H9 (cell line): ENCODE measurements at regions not wholly inside any gene's neighbourhood (a gene's known extent, or its start where the extent isn't known, plus 50 kb on each side); places are given as distances from the start of the nearest gene placed in this dataset.

Source experiments
- DNase-seq: peaks from one replicate; pipeline ENCODE4 v3.0.0-alpha.2; 2017
- H2AFZ ChIP-seq: one replicate; pipeline ENCODE4 v1.6.1; 2013; ENCODE audit warnings: mild to moderate bottlenecking, low read length, control low read depth, moderate library complexity
- H2AK5ac ChIP-seq: 2 replicates; pipeline ENCODE4 v1.6.1; 2013; ENCODE audit warnings: low read length, control low read depth, mixed read lengths; ENCODE audit not compliant: insufficient read length
- H2BK120ac ChIP-seq: one replicate; pipeline ENCODE4 v1.6.1; 2013; ENCODE audit warnings: low read depth, mild to moderate bottlenecking, low read length, control low read depth, inconsistent platforms; ENCODE audit not compliant: poor library complexity, severe bottlenecking
- H2BK12ac ChIP-seq: 2 replicates; pipeline ENCODE4 v1.6.1; 2013; ENCODE audit warnings: low read length, control low read depth, mixed read lengths, low read depth; ENCODE audit not compliant: insufficient read length
- H2BK15ac ChIP-seq: 2 replicates; pipeline ENCODE4 v1.6.1; 2013; ENCODE audit warnings: low read depth, low read length, control low read depth
- H2BK20ac ChIP-seq: one replicate; pipeline ENCODE4 v1.6.1; 2013; ENCODE audit warnings: low read depth, mild to moderate bottlenecking, low read length, control low read depth, inconsistent platforms; ENCODE audit not compliant: poor library complexity, severe bottlenecking
- H2BK5ac ChIP-seq: 2 replicates; pipeline ENCODE4 v1.6.1; 2013; ENCODE audit warnings: low read length, control low read depth, mixed read lengths; ENCODE audit not compliant: insufficient read length
- H3K14ac ChIP-seq: 2 replicates; pipeline ENCODE4 v1.6.1; 2013; ENCODE audit warnings: low read length, control low read depth; ENCODE audit not compliant: insufficient read depth
- H3K18ac ChIP-seq: 2 replicates; pipeline ENCODE4 v1.6.1; 2013; ENCODE audit warnings: low read depth, mild to moderate bottlenecking, mixed read lengths, low read length, control low read depth; ENCODE audit not compliant: insufficient read length
- H3K23ac ChIP-seq: 2 replicates; pipeline ENCODE4 v1.6.1; 2013; ENCODE audit warnings: low read length, control low read depth, mixed read lengths, low read depth; ENCODE audit not compliant: insufficient read length
- H3K23me2 ChIP-seq: 2 replicates; pipeline ENCODE4 v1.6.1; 2013; ENCODE audit warnings: low read depth, mild to moderate bottlenecking, mixed read lengths, low read length, control low read depth; ENCODE audit not compliant: insufficient read length, poor library complexity, severe bottlenecking
- H3K27ac ChIP-seq: 2 replicates; pipeline ENCODE4 v1.5.1; 2013; ENCODE audit warnings: low read length, control low read depth, mixed read lengths, low read depth; ENCODE audit not compliant: insufficient read length
- H3K27me3 ChIP-seq: 2 replicates; pipeline ENCODE4 v1.6.1; 2013; ENCODE audit warnings: low read length, control low read depth, inconsistent platforms; ENCODE audit not compliant: insufficient read depth
- H3K4ac ChIP-seq: 2 replicates; pipeline ENCODE4 v1.6.1; 2013; ENCODE audit warnings: low read depth, mild to moderate bottlenecking, control low read depth, inconsistent platforms, low read length, moderate library complexity
- H3K4me1 ChIP-seq: 2 replicates; pipeline ENCODE4 v1.6.1; 2013; ENCODE audit warnings: low read length, control low read depth, inconsistent platforms; ENCODE audit not compliant: insufficient read depth
- H3K4me2 ChIP-seq: 2 replicates; pipeline ENCODE4 v1.6.1; 2013; ENCODE audit warnings: low read length, control low read depth, mixed read lengths; ENCODE audit not compliant: insufficient read length, insufficient read depth
- H3K56ac ChIP-seq: 2 replicates; pipeline ENCODE4 v1.6.1; 2013; ENCODE audit warnings: low read depth, mild to moderate bottlenecking, mixed read lengths, low read length, control low read depth; ENCODE audit not compliant: insufficient read length
- H3K79me1 ChIP-seq: 2 replicates; pipeline ENCODE4 v1.6.1; 2013; ENCODE audit warnings: low read depth, mild to moderate bottlenecking, moderate library complexity, low read length, control low read depth, inconsistent platforms; ENCODE audit not compliant: insufficient read depth, poor library complexity, severe bottlenecking
- H3K79me2 ChIP-seq: 2 replicates; pipeline ENCODE4 v1.6.1; 2013; ENCODE audit warnings: low read length, control low read depth, inconsistent platforms; ENCODE audit not compliant: insufficient read depth
- H3K9ac ChIP-seq: 2 replicates; pipeline ENCODE4 v1.6.1; 2013; ENCODE audit warnings: low read length, control low read depth, mixed read lengths; ENCODE audit not compliant: insufficient read length; ENCODE audit errors: extremely low read depth
- H3K9me3 ChIP-seq: one replicate; pipeline ENCODE4 v1.6.1; 2013; ENCODE audit warnings: low read depth, low read length, inconsistent platforms; ENCODE audit not compliant: control insufficient read depth
- H3T11ph ChIP-seq: one replicate; pipeline ENCODE4 v1.6.1; 2013; ENCODE audit warnings: mild to moderate bottlenecking, low read length, control low read depth, inconsistent platforms
- H4K20me1 ChIP-seq: one replicate; pipeline ENCODE4 v1.6.1; 2013; ENCODE audit not compliant: control insufficient read depth, insufficient read length, insufficient read depth
- H4K5ac ChIP-seq: 2 replicates; pipeline ENCODE4 v1.6.1; 2013; ENCODE audit warnings: low read depth, mild to moderate bottlenecking, mixed read lengths, low read length, control low read depth; ENCODE audit not compliant: insufficient read length
- H4K8ac ChIP-seq: replicated peaks from 2 replicates; pipeline ENCODE4 v1.6.1; 2013; ENCODE audit warnings: low read length, control low read depth, mixed read lengths, low read depth; ENCODE audit not compliant: insufficient read length
- H4K91ac ChIP-seq: 2 replicates; pipeline ENCODE4 v1.6.1; 2013; ENCODE audit warnings: low read depth, mild to moderate bottlenecking, moderate library complexity, mixed read lengths, low read length, control low read depth; ENCODE audit not compliant: insufficient read length
- H3K27ac Mint-ChIP-seq, 3 experiments: 2 replicates in 2 of 3; 3 replicates in 1 of 3; pipeline ENCODE4 v1.8.0; 2020 to 2021; ENCODE audit warnings: mixed read lengths in 3 of 3, mild to moderate bottlenecking in 1 of 3, moderate library complexity in 1 of 3
- H3K27me3 Mint-ChIP-seq: 2 replicates; pipeline ENCODE4 v1.8.0; 2021; ENCODE audit warnings: low read depth, mild to moderate bottlenecking, moderate library complexity, mixed read lengths
- H3K36me3 Mint-ChIP-seq, 3 experiments: 2 replicates in 2 of 3; 3 replicates in 1 of 3; pipeline ENCODE4 v1.8.0; 2020 to 2021; ENCODE audit warnings: low read depth in 3 of 3, mixed read lengths in 3 of 3; ENCODE audit not compliant: insufficient read depth in 1 of 3
- H3K4me1 Mint-ChIP-seq, 2 experiments: 2 replicates each; pipeline ENCODE4 v1.8.0; 2020; ENCODE audit warnings: mixed read lengths in 2 of 2
- H3K4me3 Mint-ChIP-seq, 2 experiments: 2 replicates in 1 of 2; 3 replicates in 1 of 2; pipeline ENCODE4 v1.8.0; 2020 to 2021; ENCODE audit warnings: mild to moderate bottlenecking in 2 of 2, mixed read lengths in 2 of 2, moderate library complexity in 1 of 2
- H3K9me3 Mint-ChIP-seq, 2 experiments: 2 replicates in 1 of 2; 3 replicates in 1 of 2; pipeline ENCODE4 v1.8.0; 2020; ENCODE audit warnings: mild to moderate bottlenecking in 2 of 2, mixed read lengths in 2 of 2, moderate library complexity in 1 of 2
- CTCF ChIP-seq: fragments of 200-600 bp; sonication (generic); conservative IDR thresholded peaks from 3 replicates; pipeline ENCODE4 v1.8.0; 2021; ENCODE audit warnings: antibody characterized with exemption, mild to moderate bottlenecking
- WGBS: extraction: QIAGEN DNeasy Blood & Tissue Kit; methylation state at CpG from one replicate; pipeline ENCODE4 v1.1.7; 2013; ENCODE audit warnings: missing lambda C conversion rate, low lambda C conversion rate, mixed read lengths; ENCODE audit not compliant: insufficient read length; ENCODE audit errors: extremely low coverage; 5-methylcytosine and 5-hydroxymethylcytosine counted together

GRCh38 chr3:86800116-86800515 is 190.8 kb downstream of the VGLL3 start:
- H3K4me1 ChIP-seq, result no peaks in the 10 kb centered on the region
- H2BK120ac ChIP-seq, result no peak overlapping the region
- H3K4me1 Mint-ChIP-seq, result peaks cover 0 to 2% of the 10 kb centered on the region in 2 experiments; a peak in 1 of 4 replicates
- H3K4me3 Mint-ChIP-seq, result no peak overlapping the region
- no peak overlapping the region for H3K4me2 ChIP-seq
- no peak overlapping the region for H3K56ac ChIP-seq
- H2BK12ac ChIP-seq, result no peak overlapping the region
- H2AK5ac ChIP-seq, result no peak overlapping the region
- H3K14ac ChIP-seq, result no peak overlapping the region
- no peaks in the 10 kb centered on the region for H3K79me1 ChIP-seq
- DNase-seq, result no peak
- H3K9me3 ChIP-seq, result no peaks in the 10 kb centered on the region
- no peak overlapping the region for H3K9ac ChIP-seq
- no peak overlapping the region for H4K8ac ChIP-seq
- H3K27ac ChIP-seq, result no peak overlapping the region
- no peaks in the 10 kb centered on the region for H3K23me2 ChIP-seq
- H3K9me3 Mint-ChIP-seq, result no peaks in the 10 kb centered on the region
- H4K5ac ChIP-seq, result no peak overlapping the region
- H3K27ac Mint-ChIP-seq, result no peak overlapping the region
- H3K27me3 ChIP-seq, result no peaks in the 10 kb centered on the region
- H3K4ac ChIP-seq, result no peak overlapping the region
- no peak overlapping the region for H4K91ac ChIP-seq
- H2AFZ ChIP-seq, result no peak overlapping the region
- no peak for TF ChIP-seq CTCF
- H3K27me3 Mint-ChIP-seq, result no peaks in the 10 kb centered on the region
- no peak overlapping the region for H3K23ac ChIP-seq
- H2BK20ac ChIP-seq, result no peak overlapping the region
- no peak overlapping the region for H2BK5ac ChIP-seq
- no peaks in the 10 kb centered on the region for H4K20me1 ChIP-seq
- no CpG with 5 or more reads among the region's 3 CpGs for WGBS
- H3K18ac ChIP-seq, result no peak overlapping the region
- H3K79me2 ChIP-seq, result no peaks in the 10 kb centered on the region
- H2BK15ac ChIP-seq, result no peak overlapping the region
- H3T11ph ChIP-seq, result no peak overlapping the region
- H3K36me3 Mint-ChIP-seq, result no peaks in the 10 kb centered on the region
